ENCODE measurements at regions not wholly inside any gene's neighbourhood (a gene's known extent, or its start where the extent isn't known, plus 50 kb on each side); places are given as distances from the start of the nearest gene placed in this dataset.

DNA sequence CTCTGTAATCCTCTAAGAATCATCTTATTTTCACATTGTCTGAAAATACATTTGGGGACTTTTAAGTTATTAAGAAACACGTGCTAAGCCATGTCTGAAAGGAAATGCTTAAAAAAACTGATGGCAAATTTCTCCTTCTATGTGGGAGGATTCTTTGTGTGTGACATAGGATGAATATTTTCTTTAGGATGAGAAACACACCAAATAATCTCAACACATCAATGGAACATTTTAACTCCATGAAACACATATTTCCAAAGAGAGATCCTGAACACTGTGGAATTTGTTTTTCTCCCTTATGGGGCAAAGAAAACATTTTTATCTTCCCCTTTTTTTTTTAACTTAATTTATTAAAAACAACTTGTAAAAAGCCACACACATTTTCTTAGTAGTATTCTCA is 153.8 kb upstream of the ANKRD50 start:
- TF ChIP-seq CTCF (IDR thresholded peaks at IDR 0.05; ENCODE audit: low read length) (no peak), EZH2 (optimal IDR thresholded peaks at IDR 0.05; ENCODE audit: low read depth, low read length) (no peak)
